Fibroblast of skin of left quadriceps (primary cell): ENCODE measurements at regions not wholly inside any gene's neighbourhood (a gene's known extent, or its start where the extent isn't known, plus 50 kb on each side); places are given as distances from the start of the nearest gene placed in this dataset.

ENCODE experiments used
- DNase-seq, 2 experiments: peaks; one replicate each; pipeline ENCODE4 v3.0.0-alpha.2; 2013; ENCODE audit warnings: low read depth in 2 of 2

DNA sequence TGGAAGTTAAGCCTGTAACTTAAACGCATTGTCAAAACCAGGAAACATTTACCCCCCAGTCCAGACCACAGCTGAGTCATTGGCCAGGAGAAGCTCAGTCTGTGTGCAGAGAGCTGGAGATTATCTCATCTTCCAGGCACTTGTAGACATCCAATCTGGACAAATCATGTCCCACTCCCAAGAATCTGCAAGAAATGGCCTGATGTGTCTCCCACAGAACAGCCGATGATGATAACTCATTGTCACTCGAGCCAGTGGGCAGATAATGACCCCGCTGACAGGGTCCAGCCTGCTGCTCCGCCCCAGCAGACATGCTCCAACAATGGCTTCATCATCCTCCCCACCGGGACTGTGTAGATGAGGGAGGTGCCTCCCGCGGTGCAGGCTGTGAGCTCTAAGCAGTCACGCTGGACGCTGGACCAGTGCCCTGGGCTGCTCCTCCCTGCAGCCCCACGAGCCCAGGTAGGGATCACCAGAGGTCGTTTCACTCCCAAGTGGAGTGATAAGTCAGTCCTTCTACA is 322.5 kb downstream of the C16orf95 start:
- peak; percentile 76 to 80 for DNase-seq

DNA sequence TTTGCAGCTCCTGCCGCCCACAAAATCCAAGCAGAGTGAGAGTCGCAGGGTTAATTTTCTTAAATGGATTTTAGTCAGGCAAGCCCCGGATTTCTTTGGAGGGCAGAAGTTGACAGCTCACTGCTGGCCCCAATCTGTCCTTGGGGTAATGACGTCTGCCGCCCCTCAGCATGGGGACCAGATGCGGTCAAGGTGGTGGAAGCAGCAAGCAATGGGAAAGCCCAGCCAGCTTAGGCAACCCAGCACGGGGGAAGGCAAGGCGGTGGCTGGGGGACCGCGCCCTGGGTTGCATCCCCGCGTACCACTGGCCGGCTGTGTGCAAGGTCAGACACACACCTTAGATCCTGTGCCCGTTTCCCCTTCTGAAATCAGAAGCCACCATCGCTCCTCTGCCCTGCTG is 321.7 kb downstream of the C16orf95 start:
- DNase-seq = no peak

DNA sequence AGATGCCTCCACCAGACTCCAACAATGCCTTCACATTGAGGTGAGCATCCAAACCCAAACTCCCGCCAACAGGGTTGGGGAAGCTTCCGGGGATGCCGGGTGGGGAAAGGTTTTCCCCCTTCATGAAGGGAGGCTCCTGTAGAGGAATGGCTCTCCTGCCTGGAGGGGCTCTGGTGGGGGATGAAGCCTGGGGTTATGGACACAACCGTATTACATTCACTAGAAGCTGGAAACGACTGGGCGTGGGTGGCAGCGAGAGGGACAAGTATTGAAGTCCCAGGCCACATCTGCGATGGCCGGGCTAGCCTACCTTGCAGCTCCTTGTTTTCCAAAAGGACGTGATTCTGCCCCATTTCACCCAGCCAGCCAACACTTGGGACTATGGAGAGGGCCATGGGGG is 321.1 kb downstream of the C16orf95 start:
- DNase-seq = no peak

DNA sequence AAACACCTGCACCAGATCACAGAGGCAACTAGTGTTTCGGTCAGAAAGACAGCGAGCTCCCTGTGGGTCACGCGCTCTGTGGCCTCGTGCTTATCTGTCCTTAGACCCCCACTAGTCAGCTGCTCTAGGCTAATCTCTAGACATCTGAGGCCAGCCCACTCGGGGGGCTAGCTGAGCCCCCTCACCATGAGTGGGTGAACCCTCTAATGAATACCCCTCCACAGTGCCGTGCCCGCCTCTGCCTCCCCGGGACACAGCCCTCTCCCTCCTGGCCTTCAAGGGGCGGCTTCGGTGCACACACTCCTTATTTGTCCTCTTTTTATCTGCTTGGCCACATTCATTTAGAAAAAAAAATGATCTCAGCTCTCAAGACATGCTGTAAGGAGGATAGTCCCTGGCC is 320.1 kb downstream of the C16orf95 start:
- no peak for DNase-seq

DNA sequence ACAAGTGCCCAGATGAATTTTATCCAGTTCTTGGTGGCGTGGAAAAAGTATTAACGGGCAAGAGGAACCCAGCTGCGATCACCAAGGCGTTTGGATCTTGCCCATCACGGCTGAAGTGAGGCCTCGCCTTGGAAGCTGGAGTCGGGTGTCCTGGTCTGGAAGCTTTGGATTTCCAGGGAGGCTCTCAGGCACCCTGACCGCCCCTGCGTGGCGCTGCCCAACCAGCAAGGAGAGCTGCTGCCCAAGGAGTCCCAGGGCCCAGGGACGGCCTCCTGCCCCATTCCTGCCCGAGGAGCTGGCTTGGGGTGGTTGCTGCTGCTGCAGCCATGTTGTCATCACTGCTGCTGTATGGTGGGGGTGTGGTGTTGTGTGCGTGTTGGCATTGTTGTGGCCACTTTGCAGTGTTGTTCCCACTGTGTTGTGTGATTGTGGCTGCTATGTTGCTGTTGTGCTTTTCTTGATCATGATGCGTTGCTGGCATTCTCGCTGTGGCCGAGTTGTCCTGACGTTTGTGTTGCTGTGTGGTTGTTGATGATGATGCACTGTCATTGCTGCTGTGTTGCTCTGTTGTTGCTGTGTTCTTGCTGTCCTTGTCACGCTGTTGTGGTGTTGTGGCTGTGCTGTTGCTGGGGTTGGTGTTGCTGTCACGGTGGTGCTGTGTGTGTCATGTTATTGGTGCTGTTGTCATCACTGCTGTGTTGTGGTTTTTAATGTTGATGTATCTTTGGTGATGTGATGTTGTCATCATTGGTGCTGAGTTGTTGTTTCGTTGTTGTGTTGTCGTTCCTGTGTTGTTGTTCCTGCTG is 318.8 kb downstream of the C16orf95 start:
- DNase-seq = no peak

DNA sequence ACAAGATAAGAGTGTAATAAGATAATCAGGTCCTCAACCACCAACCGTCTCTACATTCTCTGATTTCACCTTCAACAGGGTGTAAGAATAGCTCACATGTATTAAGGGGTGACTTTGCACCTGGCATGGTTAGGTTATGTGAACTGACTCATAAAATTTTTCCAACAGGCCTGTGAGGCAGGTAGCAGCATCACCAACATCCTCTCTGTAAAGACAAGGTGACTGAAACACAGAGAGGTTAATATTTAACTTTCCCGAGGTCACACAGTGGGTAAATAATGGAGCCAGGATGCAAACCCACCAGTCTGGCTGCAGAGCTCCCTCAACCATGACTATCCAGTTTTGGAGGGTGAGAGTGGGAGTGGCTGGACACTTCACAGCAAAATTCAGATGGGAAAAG is 317.2 kb downstream of the C16orf95 start:
- DNase-seq = no peak

DNA sequence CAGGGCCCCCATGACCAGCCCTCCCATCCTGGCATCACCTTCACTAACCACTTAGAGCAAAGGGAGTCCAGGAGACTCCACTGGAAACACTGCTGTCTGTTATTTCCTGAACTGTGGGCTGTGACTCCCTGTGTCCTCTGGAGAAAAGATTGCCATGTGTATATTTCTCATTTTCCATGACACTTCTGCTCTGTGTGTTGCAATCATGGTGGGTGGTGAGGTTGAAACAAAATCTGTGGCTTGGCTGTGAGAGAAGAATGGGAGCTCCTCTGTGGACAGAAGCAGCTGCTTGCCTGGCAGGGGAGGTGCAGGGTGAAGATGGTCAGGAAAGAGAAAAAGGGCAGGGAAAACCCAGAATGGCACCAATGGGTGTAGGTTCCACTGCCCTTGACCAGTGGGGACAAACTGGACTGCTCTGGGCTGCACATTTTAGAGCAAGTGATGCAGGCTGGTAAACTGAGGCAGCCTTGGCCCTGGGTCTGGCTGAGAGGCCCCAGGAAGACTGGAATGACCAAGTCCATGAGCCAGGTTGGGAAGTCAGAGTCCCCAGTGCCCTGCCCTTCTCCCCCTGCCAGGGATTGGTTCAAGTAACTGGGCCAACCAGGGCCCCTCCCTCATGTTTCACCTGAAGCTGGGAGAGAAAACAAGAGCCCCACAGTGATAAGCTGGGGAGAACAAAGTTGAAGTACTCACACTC is 314.3 kb downstream of the C16orf95 start:
- peak in 1 of 2 experiments; percentile 41 for DNase-seq

DNA sequence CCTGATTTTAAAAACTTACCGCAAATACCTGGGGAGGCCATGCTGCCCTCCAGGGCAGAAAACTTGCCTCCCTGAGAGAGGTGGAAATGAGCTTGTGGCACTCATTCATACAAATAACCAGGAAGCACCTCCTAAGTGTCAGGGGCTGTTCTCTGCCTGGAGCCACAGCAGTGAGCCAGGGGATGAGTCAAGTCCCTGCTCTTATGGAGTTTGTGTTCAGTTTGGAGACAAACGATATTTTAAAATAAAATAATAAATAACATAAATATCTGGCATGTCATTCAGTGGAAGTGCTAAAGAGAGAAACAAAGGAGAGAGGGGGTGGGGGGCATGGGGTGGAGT is 313.8 kb downstream of the C16orf95 start:
- no peak for DNase-seq

DNA sequence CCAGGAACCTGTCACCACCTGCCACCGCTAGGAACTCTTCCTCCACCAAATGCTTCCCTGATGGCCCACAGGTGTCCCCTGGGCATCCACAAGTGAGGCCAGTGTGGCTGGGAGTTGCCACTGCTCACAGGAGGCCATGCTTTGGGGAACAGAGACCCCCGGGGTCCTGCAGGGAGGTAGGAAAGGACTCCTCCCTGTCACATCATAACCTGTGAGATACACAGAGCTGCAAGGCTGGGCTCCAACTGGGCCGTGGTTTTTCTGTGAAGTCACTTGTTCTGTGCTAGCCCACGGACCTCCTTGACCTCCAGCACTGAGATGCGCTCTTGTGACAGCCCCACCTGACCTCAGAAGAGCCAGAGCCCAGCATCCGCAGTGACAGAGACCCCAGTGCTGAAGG is 311.2 kb downstream of the C16orf95 start:
- no peak for DNase-seq

DNA sequence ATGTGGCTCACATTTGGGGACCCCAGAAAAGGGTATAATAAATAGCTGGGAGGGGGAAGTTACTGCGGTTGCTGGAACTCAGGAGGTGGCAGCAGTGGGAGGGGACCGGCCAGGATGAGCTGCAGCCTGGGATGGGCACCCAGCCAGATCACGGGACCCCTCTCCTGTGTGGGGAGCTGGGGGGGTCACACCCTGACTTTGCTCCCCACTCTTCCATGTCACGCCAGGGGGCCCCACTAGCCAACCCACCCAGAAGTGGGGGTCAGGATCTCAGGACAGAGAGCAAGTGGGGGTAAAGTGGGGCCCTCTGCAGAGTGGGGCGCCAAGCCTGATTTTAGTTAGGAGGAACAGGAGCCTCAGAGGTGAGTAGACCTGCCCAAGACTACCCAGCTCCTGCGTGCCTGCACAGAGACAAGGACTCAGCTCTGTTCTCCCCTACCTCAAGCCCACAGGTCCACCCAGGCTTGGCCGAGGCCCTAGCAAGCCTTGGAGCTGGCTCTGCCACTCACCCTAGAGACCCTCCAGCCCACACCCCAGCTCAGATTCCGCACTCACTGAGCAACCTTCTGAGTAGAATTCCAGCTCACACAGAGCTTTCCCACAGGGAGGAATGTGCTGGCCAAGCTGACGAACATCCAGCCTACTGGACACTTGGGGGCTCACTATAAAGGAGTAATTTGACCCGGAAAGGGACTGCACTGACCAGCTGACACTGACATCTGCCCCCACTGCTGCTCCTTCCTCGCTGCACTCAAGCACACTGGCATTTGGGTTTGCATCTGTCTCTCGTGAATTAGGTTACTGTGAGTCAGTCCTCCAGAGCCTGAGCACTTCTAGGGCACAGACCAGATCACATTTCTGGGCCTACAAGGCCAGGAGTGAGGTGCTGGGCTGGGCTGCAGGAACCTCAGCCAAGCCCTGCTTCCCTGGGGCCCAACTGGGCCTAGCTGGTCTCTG is 310.1 kb downstream of the C16orf95 start:
- no peak for DNase-seq

DNA sequence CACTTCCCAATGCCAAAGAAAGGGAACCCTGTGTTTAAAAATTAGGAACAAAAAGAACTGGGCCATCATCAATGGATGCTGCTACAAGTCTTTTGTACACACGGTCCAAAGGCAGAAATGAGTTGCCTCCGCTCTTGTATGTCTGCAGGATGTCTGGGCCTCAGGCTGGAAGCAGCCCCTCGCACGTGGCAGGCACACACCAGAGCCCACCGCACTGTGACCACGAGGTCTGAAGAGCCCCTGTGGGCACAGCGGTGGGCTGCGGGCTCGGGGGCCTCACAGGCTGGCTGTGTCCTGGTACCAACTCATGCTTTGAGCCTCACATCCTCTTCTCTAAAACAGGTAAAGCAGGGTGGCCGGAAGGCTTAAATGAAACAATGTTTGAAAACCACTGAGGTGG is 309.3 kb downstream of the C16orf95 start:
- no peak for DNase-seq

DNA sequence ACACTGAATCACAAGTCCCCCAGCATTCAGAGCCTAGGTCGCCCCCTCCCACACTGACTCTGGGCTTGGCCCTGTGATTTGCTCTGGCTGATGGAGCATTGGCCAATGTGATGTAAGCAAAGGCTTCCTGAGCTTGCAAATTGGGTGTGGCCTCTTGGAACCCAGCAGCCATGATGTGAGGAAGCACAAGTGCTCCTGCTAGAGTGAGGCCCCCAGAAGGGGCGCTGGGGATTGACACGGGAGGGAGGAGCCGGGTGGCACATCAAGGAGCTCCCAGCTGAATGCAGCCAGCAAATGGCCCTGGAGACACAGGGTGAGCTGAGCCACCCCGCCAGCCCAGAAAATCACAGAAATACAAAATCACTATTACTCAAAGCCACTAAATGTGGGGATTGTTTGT is 308.5 kb downstream of the C16orf95 start:
- no peak for DNase-seq

DNA sequence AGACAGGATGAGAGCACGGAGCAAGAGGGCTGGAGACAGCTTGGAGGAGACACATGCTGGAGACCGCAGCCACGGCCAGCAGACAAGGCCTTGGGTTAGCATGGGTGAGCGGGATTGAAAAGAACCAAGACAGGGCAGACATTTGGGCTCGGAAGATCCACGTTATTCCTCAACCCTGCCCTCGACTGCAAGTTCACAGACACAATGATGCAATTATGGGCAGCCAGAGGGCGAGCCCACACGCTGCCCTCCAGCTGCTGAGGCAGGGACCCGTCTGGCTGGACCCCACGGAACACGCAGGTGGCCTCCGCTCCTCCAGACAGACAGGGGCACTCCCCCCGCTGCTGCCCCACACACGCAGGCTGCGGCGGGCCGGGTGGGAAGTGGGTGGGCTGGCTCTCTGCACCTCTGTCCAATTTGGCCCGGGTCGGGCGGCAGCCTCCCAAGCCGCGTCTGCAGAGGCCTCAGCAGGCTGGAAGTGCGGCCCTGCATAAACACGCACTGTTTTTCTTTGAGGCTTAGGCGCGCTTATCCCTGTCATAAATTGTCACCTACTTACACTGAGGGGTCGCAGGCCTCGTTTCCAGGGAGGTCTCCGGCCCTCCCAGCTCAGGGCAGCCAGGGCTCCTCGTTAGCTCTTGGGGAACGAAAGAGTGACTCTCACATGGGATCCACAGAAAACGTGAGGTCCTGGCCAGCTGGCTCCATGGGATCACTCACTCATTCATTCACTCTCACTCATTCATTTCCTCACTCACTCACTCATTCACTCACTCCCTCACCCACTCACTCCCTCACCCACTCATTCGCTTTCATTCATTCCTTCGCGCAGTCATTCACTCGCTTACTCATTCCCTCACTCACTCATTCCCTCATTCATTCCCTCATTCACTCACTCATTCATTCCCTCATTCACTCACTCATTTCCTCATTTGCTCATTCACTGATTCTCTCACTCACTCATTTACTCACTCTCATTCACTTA is 303.9 kb downstream of the C16orf95 start:
- DNase-seq = no peak

DNA sequence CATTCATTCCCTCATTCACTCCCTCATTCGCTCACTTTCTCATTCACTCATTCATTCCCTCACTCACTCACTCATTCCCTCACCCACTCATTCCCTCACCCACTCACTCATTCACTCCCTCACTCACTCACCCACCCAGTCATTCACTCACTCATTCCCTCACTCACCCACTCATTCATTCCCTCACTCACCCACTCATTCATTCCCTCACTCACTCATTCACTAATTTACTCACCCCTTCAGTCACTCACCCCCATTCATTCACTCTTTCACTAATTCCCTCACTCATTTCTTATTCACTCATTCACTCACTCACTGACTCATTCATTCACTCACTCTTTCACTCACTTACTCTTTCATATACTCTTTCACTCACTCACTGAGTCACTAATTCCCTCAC is 303.1 kb downstream of the C16orf95 start:
- DNase-seq = no peak

DNA sequence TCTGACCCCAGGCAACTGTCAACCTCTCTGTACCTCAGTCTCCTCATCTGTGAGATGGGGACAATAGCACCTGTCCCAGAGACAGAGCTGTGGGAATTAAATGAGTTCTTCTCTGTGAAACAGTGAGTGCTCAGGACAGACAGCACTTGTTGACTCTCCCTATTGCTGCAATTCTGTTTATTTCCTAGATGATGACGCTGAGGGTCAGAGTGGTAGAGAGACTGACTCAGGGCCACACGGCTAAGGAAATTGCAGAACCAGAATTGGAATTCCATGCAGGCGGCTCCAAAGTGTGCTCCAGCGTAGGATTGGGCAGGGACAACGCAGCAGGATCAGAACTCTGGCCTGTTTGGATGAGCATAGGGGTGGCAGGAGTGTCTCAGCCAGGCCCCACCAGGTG is 302.2 kb downstream of the C16orf95 start:
- DNase-seq = no peak

DNA sequence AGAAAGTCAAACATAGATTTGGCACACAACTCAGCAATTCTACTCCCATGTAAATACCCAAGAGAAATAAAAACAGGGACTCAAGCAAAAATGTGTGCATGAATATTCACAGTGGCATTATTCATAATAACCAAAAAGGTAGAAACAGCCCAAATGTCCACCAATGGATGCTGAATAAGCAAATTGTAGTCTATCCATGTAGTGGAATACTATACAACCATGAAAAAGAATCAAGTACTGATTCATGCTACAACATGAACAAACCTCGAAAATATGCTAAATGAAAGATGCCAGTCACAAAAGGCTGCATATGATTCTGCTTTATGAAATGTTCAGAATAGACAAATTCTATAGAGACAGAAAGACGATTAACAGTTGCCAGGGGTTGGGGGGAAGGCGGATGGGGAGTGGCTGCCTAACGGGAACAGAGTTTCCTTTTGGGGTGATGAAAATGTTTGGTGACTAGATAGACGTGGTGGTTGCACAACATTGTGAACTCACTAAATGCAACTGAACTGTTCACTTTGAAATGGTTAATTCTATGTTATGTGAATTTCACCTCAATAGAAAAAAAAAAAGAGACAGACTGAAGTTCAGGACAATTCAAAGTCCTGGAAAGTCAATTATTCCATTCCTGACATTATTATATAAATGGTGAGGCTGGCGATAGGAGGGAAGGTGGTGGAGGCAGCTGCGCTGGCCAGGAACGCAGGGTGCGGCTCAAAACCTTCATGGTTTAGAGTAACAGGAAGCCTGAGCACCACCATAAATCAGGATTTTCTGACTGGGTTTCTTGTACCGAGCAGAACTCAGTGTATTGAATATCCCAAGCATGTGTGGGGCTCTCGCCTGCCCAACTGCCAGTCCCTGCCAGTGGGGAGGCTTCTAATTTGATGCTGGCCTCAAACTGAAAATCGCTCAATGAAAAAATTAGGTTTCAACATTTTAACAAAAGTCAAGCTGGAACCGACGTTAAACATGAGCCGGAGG is 300.9 kb downstream of the C16orf95 start:
- no peak for DNase-seq

DNA sequence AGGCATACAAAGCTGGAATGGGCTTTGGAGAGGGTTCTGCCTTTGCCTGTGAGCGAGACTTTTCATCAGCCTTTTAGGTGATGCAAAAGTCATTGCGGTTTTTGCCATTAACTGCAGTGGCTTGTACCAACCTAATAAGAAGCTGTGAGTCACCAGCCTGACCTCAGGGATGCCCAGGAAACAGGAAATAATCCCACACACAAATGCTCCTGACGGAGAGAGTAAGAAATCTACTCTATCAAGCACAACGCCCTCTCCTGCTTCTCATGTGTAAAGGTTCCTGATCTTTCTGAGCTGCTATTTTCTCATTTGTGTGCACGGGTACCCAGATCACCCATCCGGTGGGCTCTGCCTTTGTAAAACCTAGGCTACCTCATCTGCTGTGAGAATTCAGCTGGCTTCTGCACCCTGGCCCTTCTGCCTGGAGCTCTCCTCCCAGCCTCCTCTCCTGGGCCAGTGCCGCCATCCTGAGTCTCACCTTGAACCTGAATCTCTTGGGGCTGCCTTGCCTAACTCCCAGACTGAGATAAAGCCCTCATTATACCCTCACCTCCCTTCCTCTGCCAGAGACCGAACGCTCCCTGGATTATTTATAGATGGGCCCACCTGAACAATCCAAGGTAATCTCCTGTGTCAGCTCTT is 299.7 kb downstream of the C16orf95 start:
- DNase-seq = peak; percentile 66 to 68

DNA sequence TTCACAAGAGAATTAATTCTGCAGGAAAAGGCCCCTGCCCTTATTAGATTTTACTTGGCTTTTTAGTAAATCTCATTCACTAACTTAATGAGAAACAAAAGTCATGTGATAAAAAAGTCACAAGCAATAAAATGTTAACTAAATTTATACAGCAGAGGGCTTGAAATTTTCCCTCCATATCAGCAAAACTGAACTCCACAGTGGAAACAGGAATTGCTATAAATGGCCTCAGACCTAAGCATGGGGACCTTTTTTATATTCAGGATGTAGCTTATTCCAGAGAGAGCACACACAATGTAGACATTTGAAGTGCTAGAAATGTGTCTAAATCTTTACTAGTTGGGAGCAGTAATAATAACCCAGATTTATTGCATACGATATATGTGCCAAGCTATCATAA is 291.5 kb downstream of the C16orf95 start:
- DNase-seq = no peak

DNA sequence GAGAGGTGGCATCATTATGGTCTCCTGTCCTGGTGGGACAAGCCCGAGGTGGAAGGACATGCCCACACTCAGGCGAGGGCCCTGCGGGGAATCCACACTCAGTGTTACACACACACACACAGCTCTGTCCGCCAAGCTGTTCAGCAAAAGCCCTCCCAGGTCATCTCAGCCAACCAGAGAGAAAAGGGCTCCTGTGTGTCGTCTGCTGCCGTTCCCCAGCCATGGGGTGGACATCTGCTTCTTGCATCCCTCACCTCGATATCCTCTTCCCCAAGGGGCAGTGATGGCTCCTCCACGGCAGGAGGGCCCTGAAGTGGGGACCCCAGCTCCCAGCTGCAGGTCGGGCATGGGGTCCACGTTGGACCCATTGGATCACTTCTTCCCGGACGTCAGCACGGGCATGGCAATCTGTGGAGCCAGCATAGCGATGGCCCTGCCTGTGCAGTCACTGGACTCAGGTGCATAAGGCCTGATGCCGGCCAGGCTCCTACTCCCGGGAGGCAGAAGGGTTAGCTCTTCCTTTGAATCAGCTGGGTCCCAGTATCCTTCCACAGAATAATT is 290.1 kb downstream of the C16orf95 start:
- DNase-seq = no peak
